Loucy (cell line): ENCODE measurements at regions not wholly inside any gene's neighbourhood (a gene's known extent, or its start where the extent isn't known, plus 50 kb on each side); places are given as distances from the start of the nearest gene placed in this dataset.

Experiments used
- EZH2phosphoT487 ChIP-seq: fragments of 200-600 bp; IDR thresholded peaks from 2 replicates; pipeline ENCODE4 v1.6.1; 2018; ENCODE audit warnings: antibody characterized with exemption, mild to moderate bottlenecking, moderate library complexity, borderline replicate concordance
- TF ChIP-seq, protein P1 (sequence below): fragments of 200-600 bp; sonication (generic); conservative IDR thresholded peaks from 2 replicates; pipeline ENCODE4 v1.5.1; 2014; ENCODE audit warnings: mild to moderate bottlenecking, antibody characterized with exemption, low read length

DNA sequence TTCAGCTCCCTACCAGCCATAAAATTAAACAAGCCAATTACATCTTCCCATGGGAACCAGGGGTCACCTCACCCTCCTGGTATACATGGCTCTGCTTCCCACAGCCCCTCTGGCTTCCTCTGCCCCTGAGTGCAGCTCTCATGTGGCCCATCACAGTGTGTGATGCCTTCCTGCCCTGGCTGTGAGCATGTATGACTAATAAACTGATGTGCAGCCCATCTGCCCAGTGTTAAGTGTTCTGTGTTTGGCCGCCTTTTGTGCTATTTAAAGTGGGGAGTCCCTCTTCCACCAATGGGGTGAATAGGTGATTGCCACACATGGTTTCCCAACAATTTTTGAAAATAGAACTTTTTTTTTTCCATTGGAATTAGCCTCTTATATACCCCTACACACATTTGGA is 87.7 kb upstream of the PIEZO2 start:
- TF ChIP-seq EZH2phosphoT487, result no peak
- TF ChIP-seq, protein P1, sequence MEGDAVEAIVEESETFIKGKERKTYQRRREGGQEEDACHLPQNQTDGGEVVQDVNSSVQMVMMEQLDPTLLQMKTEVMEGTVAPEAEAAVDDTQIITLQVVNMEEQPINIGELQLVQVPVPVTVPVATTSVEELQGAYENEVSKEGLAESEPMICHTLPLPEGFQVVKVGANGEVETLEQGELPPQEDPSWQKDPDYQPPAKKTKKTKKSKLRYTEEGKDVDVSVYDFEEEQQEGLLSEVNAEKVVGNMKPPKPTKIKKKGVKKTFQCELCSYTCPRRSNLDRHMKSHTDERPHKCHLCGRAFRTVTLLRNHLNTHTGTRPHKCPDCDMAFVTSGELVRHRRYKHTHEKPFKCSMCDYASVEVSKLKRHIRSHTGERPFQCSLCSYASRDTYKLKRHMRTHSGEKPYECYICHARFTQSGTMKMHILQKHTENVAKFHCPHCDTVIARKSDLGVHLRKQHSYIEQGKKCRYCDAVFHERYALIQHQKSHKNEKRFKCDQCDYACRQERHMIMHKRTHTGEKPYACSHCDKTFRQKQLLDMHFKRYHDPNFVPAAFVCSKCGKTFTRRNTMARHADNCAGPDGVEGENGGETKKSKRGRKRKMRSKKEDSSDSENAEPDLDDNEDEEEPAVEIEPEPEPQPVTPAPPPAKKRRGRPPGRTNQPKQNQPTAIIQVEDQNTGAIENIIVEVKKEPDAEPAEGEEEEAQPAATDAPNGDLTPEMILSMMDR, result no peak
